ENCODE measurements at regions not wholly inside any gene's neighbourhood (a gene's known extent, or its start where the extent isn't known, plus 50 kb on each side); places are given as distances from the start of the nearest gene placed in this dataset.

DNA sequence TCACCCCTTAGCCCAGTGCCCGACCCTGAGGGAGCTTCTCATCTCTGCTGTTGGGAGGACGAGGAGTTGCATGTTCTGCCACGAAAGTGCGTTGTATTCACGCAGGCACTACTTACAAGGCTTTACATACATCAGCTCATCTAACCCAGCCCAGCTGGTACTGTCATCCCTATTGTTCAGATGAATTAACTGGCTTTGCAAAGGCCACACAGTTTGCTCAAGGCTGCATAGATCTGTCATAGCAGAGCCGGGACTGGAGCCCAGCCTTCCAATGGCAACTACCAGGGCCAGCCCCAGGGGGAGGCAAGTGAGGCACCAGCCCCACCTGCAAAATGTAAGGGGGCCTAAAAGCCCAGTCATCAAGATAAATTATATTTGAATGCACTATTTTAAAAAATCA is 257.6 kb downstream of the NFATC2 start:
- no peak overlapping the region for H3K18ac ChIP-seq (ENCODE audit: low read depth, low read length)
- BruUV-seq (replicated peaks), result no TSS peak
- CTCF ChIA-PET, result no interaction called here

More for the DNA sequence above, 257.6 kb downstream of the NFATC2 start:
- Histone ChIP-seq H3K4me2 (ENCODE audit: low read depth, low read length) (no peak overlapping the region), H4K91ac (ENCODE audit: insufficient read depth, low read depth, low read length) (no peak overlapping the region), H3K27ac (ENCODE audit: insufficient read depth, low read length) (no peak overlapping the region), H3K9me3 (ENCODE audit: control insufficient read depth, insufficient read depth, low read length) (peaks cover 8% of the 10 kb centered on the region), H3K9ac (ENCODE audit: low read depth, low read length) (no peak overlapping the region), H3K4me3 (ENCODE audit: insufficient read depth, low read depth, low read length) (no peak overlapping the region), H4K8ac (ENCODE audit: low read depth in 2 of 2, low read length in 2 of 2) (no peak overlapping the region), H3K4me1 (ENCODE audit: control insufficient read depth, insufficient read depth, low read length) (no peaks in the 10 kb centered on the region), H3K14ac (replicated peaks; ENCODE audit: low read depth, low read length) (no peak overlapping the region), H3K27me3 (ENCODE audit: control insufficient read depth, insufficient read depth, low read length) (peaks cover 12% of the 10 kb centered on the region), H3K4ac (ENCODE audit: low read depth, low read length) (no peak overlapping the region), H4K20me1 (ENCODE audit: insufficient read depth, low read length) (no peaks in the 10 kb centered on the region), H2AFZ (replicated peaks; ENCODE audit: low read length, poor library complexity) (no peak overlapping the region), H2AK9ac (replicated peaks; ENCODE audit: low read depth, low read length, poor library complexity) (no peak overlapping the region), H4K5ac (ENCODE audit: low read depth, low read length) (no peak overlapping the region), H3K9me1 (ENCODE audit: insufficient read depth, low read length) (no peaks in the 10 kb centered on the region), H3K79me1 (ENCODE audit: low read depth in 1 of 2, low read length in 2 of 2) (no peaks in the 10 kb centered on the region), H2BK15ac (ENCODE audit: low read depth, low read length) (no peak overlapping the region), H2BK5ac (ENCODE audit: low read depth, low read length, poor library complexity, severe bottlenecking) (no peak overlapping the region), H3K56ac (ENCODE audit: extremely low read depth, insufficient read depth, low read length) (no peak overlapping the region), H2BK20ac (ENCODE audit: low read depth, low read length) (no peak overlapping the region), H3K36me3 (ENCODE audit: control insufficient read depth, insufficient read depth, low read length) (no peaks in the 10 kb centered on the region), H3K23ac (ENCODE audit: low read depth, low read length) (no peak overlapping the region), H2BK120ac (ENCODE audit: low read depth, low read length) (no peak overlapping the region), H2AK5ac (ENCODE audit: low read depth, low read length) (no peak overlapping the region)
- WGBS, 2 experiments (ENCODE audit: extremely low coverage in 2 of 2, insufficient read length in 1 of 2), result 73% methylated on average over 4 of the region's 6 CpGs; no CpG with 5 or more reads in 1 of the 2 experiments
- DNase-seq (no peak), ATAC-seq (ENCODE audit: low read depth) (no peak)
- intact Hi-C loops (cut with micrococcal nuclease) (loop anchor here (5.0 kb wide), 1 partner anchor 48 kb away; no protein-coding TSS in a partner anchor), dilution Hi-C loops (cut with HindIII; ENCODE audit: low sequenced_read_pairs, unreplicated experiment) (no loop called here), in situ Hi-C loops (cut with MboI; ENCODE audit: low sequenced_read_pairs) (no loop called here)
- no peak for TF ChIP-seq RAD21 (IDR thresholded peaks at IDR 0.05; ENCODE audit: low read length)
- TF ChIP-seq CEBPB (IDR thresholded peaks at IDR 0.05; ENCODE audit: low read depth, low read length), result no peak
- TF ChIP-seq MAFK (IDR thresholded peaks at IDR 0.05; ENCODE audit: low read depth, low read length), result no peak
- TF ChIP-seq, protein P1, sequence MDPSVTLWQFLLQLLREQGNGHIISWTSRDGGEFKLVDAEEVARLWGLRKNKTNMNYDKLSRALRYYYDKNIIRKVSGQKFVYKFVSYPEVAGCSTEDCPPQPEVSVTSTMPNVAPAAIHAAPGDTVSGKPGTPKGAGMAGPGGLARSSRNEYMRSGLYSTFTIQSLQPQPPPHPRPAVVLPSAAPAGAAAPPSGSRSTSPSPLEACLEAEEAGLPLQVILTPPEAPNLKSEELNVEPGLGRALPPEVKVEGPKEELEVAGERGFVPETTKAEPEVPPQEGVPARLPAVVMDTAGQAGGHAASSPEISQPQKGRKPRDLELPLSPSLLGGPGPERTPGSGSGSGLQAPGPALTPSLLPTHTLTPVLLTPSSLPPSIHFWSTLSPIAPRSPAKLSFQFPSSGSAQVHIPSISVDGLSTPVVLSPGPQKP (IDR thresholded peaks at IDR 0.05; ENCODE audit: borderline replicate concordance, low read depth, low read length), result no peak
- no peak for TF ChIP-seq SMC3 (IDR thresholded peaks at IDR 0.05; ENCODE audit: low read depth, low read length)
- no peak for TF ChIP-seq NFE2L2 (IDR thresholded peaks at IDR 0.05; ENCODE audit: low read depth, low read length)
- TF ChIP-seq RFX5 (IDR thresholded peaks at IDR 0.05; ENCODE audit: low read depth, low read length), result no peak
- POLR2A ChIA-PET (ENCODE audit: unreplicated experiment), result no interaction called here

All from IMR-90 (cell line).